WERI-Rb-1 (cell line): ENCODE measurements at regions not wholly inside any gene's neighbourhood (a gene's known extent, or its start where the extent isn't known, plus 50 kb on each side); places are given as distances from the start of the nearest gene placed in this dataset.

Experiments
- DNase-seq: peaks from one replicate; pipeline ENCODE4 v3.0.0-alpha.2; 2020
- H3K27ac ChIP-seq: fragments of 250-450 bp; sonication (Bioruptor Pico); 2 replicates; pipeline ENCODE4 v1.5.1; 2020; ENCODE audit warnings: mild to moderate bottlenecking, moderate library complexity
- H3K27me3 ChIP-seq: fragments of 250-450 bp; sonication (Bioruptor Pico); 2 replicates; pipeline ENCODE4 v1.5.1; 2021; ENCODE audit warnings: mild to moderate bottlenecking, low read depth, moderate library complexity; ENCODE audit not compliant: insufficient read depth, severe bottlenecking
- H3K36me3 ChIP-seq: fragments of 250-450 bp; sonication (Bioruptor Pico); 2 replicates; pipeline ENCODE4 v1.5.1; 2020; ENCODE audit warnings: mild to moderate bottlenecking, moderate library complexity
- H3K4me3 ChIP-seq: 2 replicates; pipeline ENCODE4 v1.5.1; 2011; ENCODE audit warnings: low read depth, mild to moderate bottlenecking, control low read depth, low read length
- H3K9me3 ChIP-seq: fragments of 250-450 bp; sonication (Bioruptor Pico); 2 replicates; pipeline ENCODE4 v1.5.1; 2021; ENCODE audit warnings: mild to moderate bottlenecking, moderate library complexity; ENCODE audit not compliant: severe bottlenecking
- TF ChIP-seq, protein P1 (sequence below): IDR thresholded peaks from 2 replicates; pipeline ENCODE4 v1.5.1; 2011; ENCODE audit warnings: low read depth, mild to moderate bottlenecking, control low read depth, inconsistent platforms, low read length

DNA sequence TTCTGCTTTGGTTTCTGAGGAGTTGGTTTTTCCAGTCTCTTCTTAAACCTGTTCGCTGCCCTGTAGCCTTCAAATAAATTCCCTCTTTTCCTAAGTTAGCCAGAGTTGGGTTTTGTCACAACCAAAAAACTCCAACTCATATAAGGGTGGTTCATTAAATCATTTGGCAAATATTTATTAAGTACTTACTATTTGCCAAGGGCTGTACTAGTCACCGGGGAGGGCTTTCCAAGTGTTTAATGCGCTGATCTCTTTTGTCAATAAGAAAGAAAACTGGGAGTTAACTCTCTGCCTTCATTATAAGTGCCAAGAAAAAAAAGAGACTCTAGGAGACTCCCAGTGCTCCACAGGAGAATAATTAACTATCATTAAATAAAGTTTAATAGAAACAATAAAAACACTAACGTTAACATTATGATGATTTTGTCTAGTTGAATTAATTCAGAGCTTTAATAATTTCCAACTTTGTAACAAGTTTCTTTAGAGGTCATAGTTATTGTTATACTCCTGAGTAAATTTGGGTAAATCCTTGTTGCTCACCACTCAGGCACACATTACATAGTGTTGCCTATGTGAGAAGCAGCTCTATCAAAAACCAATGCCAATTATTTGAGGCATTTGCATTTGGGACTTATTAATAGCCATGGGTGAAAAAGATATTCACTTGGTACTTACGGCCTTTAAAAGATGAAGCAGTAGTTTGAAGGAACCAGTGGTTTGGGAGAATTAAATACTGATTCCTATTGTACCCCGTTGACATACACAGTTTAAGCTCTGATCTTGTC lies 122.5 kb upstream of the TEX13D start:
- no peaks in the 10 kb centered on the region for H3K9me3 ChIP-seq
- TF ChIP-seq, protein P1, sequence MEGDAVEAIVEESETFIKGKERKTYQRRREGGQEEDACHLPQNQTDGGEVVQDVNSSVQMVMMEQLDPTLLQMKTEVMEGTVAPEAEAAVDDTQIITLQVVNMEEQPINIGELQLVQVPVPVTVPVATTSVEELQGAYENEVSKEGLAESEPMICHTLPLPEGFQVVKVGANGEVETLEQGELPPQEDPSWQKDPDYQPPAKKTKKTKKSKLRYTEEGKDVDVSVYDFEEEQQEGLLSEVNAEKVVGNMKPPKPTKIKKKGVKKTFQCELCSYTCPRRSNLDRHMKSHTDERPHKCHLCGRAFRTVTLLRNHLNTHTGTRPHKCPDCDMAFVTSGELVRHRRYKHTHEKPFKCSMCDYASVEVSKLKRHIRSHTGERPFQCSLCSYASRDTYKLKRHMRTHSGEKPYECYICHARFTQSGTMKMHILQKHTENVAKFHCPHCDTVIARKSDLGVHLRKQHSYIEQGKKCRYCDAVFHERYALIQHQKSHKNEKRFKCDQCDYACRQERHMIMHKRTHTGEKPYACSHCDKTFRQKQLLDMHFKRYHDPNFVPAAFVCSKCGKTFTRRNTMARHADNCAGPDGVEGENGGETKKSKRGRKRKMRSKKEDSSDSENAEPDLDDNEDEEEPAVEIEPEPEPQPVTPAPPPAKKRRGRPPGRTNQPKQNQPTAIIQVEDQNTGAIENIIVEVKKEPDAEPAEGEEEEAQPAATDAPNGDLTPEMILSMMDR: no peak
- no peaks in the 10 kb centered on the region for H3K36me3 ChIP-seq
- H3K4me3 ChIP-seq: no peak overlapping the region
- DNase-seq: no peak
- peaks cover 23% of the 10 kb centered on the region for H3K27me3 ChIP-seq
- no peak overlapping the region for H3K27ac ChIP-seq

DNA sequence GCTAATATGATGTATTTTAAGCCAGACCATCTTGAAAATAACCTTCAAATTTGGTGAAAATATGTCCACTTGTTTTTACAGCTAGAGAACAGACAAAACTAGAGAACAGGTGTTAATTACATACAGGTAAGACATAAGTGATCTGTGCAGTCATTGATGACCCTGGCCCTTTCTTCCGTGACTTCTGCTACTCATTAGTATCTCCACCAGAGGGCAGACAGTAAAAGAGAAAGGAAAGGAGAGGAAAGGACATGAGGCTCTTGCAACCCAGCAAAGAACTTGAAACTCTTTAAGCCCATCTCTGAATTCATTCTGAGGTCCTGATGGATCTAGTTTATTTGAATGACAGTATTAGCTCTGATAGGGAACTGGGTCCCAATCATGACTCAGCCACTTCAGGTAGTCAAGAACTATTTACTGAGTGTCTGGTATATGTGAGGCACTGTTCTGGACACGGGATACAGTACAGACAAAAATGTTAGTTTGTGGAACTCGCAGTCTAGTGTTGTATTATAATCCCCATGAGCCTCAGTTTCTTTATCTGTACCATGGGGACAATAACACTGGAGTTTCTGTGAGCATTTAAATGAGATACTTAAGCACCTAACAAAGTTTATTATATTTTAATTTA lies 121.0 kb upstream of the TEX13D start:
- TF ChIP-seq, protein P1: peak; percentile 49
- Histone ChIP-seq H3K36me3 (no peaks in the 10 kb centered on the region), H3K27me3 (peaks cover 30% of the 10 kb centered on the region), H3K4me3 (no peak overlapping the region), H3K9me3 (no peaks in the 10 kb centered on the region), H3K27ac (no peak overlapping the region)
- peak; percentile 8 for DNase-seq

DNA sequence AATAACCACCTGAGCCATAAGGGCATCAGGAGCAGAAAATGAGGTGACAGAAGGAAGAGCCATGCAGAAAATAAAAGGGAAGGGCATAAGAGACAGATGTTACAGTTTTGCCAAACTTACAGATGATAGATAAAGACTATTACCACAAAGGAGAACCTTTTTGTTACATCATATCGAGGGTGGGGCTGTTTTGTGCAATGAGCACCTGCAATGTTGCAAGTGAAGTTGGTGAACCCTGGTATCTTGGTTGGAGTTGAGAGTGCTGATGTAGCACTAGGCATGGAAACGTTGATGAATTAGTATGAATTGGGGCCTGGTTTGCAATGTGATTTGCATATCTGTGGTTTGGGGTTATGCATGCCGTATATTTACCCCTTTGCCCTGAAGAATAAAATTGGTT lies 119.8 kb upstream of the TEX13D start:
- no peak overlapping the region for H3K4me3 ChIP-seq
- DNase-seq: no peak
- no peaks in the 10 kb centered on the region for H3K36me3 ChIP-seq
- H3K27ac ChIP-seq: no peak overlapping the region
- no peaks in the 10 kb centered on the region for H3K9me3 ChIP-seq
- H3K27me3 ChIP-seq: peaks cover 40% of the 10 kb centered on the region
- TF ChIP-seq, protein P1: no peak

DNA sequence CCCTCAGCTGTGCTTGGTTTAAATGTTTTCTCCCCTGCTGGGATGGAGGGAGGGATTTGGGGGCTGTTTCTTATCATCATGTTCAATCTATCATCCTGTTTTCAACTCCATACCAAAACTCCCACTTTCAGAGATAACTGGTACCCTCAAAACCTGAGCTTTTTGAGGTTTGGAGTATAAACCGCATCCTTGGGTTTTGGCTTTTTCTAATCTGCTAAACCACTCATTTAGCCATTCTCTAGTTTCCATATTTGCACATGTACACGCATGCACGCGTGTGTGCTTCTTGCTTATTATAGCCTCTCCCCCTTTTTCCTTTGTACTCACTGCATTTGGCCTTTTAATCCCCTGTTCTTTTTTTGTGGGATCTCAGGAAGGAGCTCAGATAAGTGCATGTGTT lies 116.7 kb upstream of the TEX13D start:
- Histone ChIP-seq H3K4me3 (no peak overlapping the region), H3K27me3 (peaks cover 43% of the 10 kb centered on the region), H3K27ac (no peak overlapping the region), H3K9me3 (no peaks in the 10 kb centered on the region), H3K36me3 (no peaks in the 10 kb centered on the region)
- TF ChIP-seq, protein P1: no peak
- no peak for DNase-seq

DNA sequence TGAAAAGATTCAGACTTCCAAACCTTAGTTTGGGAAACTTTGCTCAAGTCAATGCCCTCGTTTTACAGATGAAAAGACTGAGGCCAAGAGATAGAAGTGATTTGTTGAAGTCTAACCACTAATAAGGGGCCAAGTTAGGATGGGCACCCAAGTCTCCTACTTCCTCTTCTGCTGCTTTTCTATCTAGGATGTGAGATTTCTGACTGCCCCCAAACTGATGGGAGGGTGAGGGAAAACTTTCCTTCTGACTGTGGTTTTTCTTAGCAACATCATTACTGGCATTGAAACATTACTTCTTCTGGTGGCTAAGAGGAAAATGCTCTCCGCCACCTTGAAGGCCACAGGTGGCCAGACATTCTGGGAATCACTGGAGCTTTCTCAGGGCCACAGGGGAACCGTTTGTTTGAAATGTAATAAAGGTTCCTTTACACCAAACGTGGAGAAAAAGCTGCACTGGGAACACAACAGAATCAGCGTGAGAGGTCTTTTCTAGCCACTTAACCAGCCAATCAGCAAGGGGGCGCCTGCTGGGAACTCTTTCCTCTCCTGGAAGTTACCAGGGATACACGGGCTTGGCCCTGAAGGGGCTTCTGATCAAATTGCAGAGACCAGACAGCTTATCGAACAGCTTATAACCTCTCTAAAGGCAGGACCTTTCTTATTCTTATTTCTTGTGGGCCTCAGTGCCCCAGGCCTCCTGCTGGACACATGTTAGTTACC lies 115.9 kb upstream of the TEX13D start:
- H3K4me3 ChIP-seq: no peak overlapping the region
- no peaks in the 10 kb centered on the region for H3K36me3 ChIP-seq
- H3K9me3 ChIP-seq: no peaks in the 10 kb centered on the region
- TF ChIP-seq, protein P1: no peak
- no peak overlapping the region for H3K27ac ChIP-seq
- no peak for DNase-seq
- peaks cover 51% of the 10 kb centered on the region for H3K27me3 ChIP-seq
